Gastroesophageal sphincter (tissue), 3 donors: ENCODE measurements at regions not wholly inside any gene's neighbourhood (a gene's known extent, or its start where the extent isn't known, plus 50 kb on each side); places are given as distances from the start of the nearest gene placed in this dataset.

Experiments used
- POLR2A ChIP-seq, 2 donors: fragments of 450-650 bp; IDR thresholded peaks; one replicate each; pipeline ENCODE4 v1.6.1; 2017; ENCODE audit warnings: antibody characterized with exemption in 2 of 2, mild to moderate bottlenecking in 2 of 2, moderate library complexity in 1 of 2
- TF ChIP-seq, protein P1 (sequence below), 4 experiments: fragments of 200-600 bp in 2 of 4; fragments of 450-650 bp in 2 of 4; sonication (generic) in 1 of 4; IDR thresholded peaks; one replicate each; pipeline ENCODE4 v1.5.1; 2017 to 2019; ENCODE audit warnings: antibody characterized with exemption in 4 of 4, mild to moderate bottlenecking in 2 of 4, moderate library complexity in 2 of 4

DNA sequence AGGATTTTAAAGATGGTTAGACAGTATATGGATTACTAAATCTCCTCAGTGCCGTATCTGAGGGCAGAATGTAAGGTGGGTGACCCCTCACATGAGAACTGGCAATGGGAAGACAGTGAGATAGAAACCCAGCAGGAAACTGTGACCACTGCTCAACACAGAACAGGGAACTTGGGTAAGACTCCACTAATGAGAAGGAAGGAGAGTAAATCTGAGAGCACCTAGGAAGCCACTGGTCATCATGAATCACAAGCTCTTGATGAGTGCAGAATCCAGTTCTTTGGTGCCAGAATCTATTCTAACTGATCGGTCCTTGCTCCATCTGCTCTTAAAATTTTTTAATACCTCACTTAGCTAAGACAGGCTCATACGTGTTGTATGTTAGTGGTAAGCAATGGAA is 261.8 kb downstream of the KLF12 start:
- TF ChIP-seq, protein P1, sequence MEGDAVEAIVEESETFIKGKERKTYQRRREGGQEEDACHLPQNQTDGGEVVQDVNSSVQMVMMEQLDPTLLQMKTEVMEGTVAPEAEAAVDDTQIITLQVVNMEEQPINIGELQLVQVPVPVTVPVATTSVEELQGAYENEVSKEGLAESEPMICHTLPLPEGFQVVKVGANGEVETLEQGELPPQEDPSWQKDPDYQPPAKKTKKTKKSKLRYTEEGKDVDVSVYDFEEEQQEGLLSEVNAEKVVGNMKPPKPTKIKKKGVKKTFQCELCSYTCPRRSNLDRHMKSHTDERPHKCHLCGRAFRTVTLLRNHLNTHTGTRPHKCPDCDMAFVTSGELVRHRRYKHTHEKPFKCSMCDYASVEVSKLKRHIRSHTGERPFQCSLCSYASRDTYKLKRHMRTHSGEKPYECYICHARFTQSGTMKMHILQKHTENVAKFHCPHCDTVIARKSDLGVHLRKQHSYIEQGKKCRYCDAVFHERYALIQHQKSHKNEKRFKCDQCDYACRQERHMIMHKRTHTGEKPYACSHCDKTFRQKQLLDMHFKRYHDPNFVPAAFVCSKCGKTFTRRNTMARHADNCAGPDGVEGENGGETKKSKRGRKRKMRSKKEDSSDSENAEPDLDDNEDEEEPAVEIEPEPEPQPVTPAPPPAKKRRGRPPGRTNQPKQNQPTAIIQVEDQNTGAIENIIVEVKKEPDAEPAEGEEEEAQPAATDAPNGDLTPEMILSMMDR (IDR thresholded peaks at IDR 0.05): no peak
- no peak for TF ChIP-seq POLR2A (IDR thresholded peaks at IDR 0.05)
